Gastroesophageal sphincter (tissue), 4 donors: ENCODE measurements at regions not wholly inside any gene's neighbourhood (a gene's known extent, or its start where the extent isn't known, plus 50 kb on each side); places are given as distances from the start of the nearest gene placed in this dataset.

ENCODE experiments used
- ATAC-seq: fragments of 150-250 bp; one replicate; pipeline ENCODE4 v1.9.1; 2016; ENCODE audit warnings: mild to moderate bottlenecking, moderate library complexity
- H3K27ac ChIP-seq, 4 donors: fragments of 200-600 bp; sonication (generic) in 3 of 4; 1 replicate in 3 of 4; 2 replicates in 1 of 4; pipeline ENCODE4 v1.5.1; 2016 to 2019
- H3K27me3 ChIP-seq: fragments of 200-600 bp; sonication (generic); one replicate; pipeline ENCODE4 v1.5.1; 2019
- H3K36me3 ChIP-seq, 2 donors: fragments of 200-600 bp; sonication (generic); one replicate each; pipeline ENCODE4 v1.5.1; 2019; ENCODE audit warnings: control low read depth in 1 of 2
- H3K4me1 ChIP-seq, 3 donors: fragments of 200-600 bp; sonication (generic); 1 replicate in 2 of 3; 2 replicates in 1 of 3; pipeline ENCODE4 v1.5.1; 2016 to 2019; ENCODE audit warnings: control low read depth in 2 of 3
- H3K4me3 ChIP-seq, 2 donors: fragments of 200-600 bp; sonication (generic); one replicate each; pipeline ENCODE4 v1.5.1; 2019; ENCODE audit warnings: mild to moderate bottlenecking in 1 of 2, moderate library complexity in 1 of 2
- H3K9me3 ChIP-seq, 3 donors: fragments of 200-600 bp; sonication (generic); one replicate each; pipeline ENCODE4 v1.5.1; 2017 to 2019; ENCODE audit warnings: control low read depth in 2 of 3
- EP300 ChIP-seq: sonication (generic); formaldehyde crosslinking; IDR thresholded peaks from one replicate; pipeline ENCODE4 v1.6.1; 2017; ENCODE audit warnings: antibody characterized with exemption, mild to moderate bottlenecking
- POLR2A ChIP-seq, 2 donors: fragments of 450-650 bp; IDR thresholded peaks; one replicate each; pipeline ENCODE4 v1.6.1; 2017; ENCODE audit warnings: antibody characterized with exemption in 2 of 2, mild to moderate bottlenecking in 2 of 2, moderate library complexity in 1 of 2
- POLR2AphosphoS5 ChIP-seq: sonication (generic); formaldehyde crosslinking; IDR thresholded peaks from one replicate; pipeline ENCODE4 v1.6.1; 2017; ENCODE audit warnings: antibody characterized with exemption
- WGBS, 2 donors: methylation state at CpG; one replicate each; pipeline ENCODE4 v1.1.5; 2018; ENCODE audit warnings: low coverage in 1 of 2; 5-methylcytosine and 5-hydroxymethylcytosine counted together
- TF ChIP-seq, protein P1 (sequence below), 4 experiments: fragments of 200-600 bp in 2 of 4; fragments of 450-650 bp in 2 of 4; sonication (generic) in 1 of 4; IDR thresholded peaks; one replicate each; pipeline ENCODE4 v1.5.1; 2017 to 2019; ENCODE audit warnings: antibody characterized with exemption in 4 of 4, mild to moderate bottlenecking in 2 of 4, moderate library complexity in 2 of 4

DNA sequence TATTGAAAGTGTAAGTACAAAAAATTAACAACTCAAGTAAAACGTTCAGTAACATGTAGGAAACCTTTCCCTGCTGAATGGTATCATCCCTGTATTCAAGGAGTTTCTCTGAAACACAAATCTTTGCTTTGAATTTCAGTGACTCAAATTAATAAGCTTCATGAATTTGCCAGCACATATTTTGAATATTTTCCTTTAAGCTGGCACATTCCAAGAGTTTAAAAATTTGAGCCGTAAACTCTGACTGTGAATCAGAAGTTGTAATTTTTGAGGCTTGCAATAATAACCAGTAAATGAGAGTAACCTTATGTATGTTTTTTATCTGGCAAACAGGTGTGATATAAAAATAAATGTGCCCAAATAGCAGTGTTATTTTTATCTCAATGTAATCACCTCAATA is 1722.6 kb upstream of the PRR20A start:
- TF ChIP-seq POLR2AphosphoS5: no peak
- TF ChIP-seq, protein P1, sequence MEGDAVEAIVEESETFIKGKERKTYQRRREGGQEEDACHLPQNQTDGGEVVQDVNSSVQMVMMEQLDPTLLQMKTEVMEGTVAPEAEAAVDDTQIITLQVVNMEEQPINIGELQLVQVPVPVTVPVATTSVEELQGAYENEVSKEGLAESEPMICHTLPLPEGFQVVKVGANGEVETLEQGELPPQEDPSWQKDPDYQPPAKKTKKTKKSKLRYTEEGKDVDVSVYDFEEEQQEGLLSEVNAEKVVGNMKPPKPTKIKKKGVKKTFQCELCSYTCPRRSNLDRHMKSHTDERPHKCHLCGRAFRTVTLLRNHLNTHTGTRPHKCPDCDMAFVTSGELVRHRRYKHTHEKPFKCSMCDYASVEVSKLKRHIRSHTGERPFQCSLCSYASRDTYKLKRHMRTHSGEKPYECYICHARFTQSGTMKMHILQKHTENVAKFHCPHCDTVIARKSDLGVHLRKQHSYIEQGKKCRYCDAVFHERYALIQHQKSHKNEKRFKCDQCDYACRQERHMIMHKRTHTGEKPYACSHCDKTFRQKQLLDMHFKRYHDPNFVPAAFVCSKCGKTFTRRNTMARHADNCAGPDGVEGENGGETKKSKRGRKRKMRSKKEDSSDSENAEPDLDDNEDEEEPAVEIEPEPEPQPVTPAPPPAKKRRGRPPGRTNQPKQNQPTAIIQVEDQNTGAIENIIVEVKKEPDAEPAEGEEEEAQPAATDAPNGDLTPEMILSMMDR (IDR thresholded peaks at IDR 0.05): no peak
- TF ChIP-seq EP300: no peak
- TF ChIP-seq POLR2A (IDR thresholded peaks at IDR 0.05): no peak
- no peak overlapping the region for H3K27ac ChIP-seq

DNA sequence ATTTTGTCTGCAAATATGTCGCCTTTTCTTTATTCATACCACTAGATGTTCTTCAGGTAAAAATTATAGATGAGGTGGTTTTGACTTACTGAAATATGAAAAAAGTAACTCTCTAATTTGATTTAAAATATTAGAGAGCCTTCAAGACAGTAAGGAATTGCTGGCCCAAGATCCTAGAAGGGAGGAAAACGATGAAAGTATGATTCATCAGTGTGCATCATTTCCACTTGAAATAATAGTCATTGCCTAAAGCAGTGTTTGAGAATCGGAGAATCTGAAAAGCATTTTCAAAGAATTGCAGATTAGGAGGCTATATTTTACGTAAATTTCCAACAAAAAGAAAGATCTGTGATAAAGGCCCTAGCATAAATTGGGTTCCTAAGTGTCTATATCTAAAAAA is 1707.9 kb upstream of the PRR20A start:
- ATAC-seq: no peak
- Histone ChIP-seq H3K27me3 (no peaks in the 10 kb centered on the region), H3K27ac (no peak overlapping the region), H3K4me1 (no peaks in the 10 kb centered on the region), H3K36me3 (no peaks in the 10 kb centered on the region), H3K4me3 (no peak overlapping the region), H3K9me3 (no peaks in the 10 kb centered on the region)
- TF ChIP-seq POLR2A (IDR thresholded peaks at IDR 0.05) (no peak), EP300 (no peak), POLR2AphosphoS5 (no peak)
- TF ChIP-seq, protein P1 (IDR thresholded peaks at IDR 0.05): no peak
- WGBS, 2 donors: 61 to 76% methylated on average over 4 of the region's 4 CpGs

More for the DNA sequence above, 1722.6 kb upstream of the PRR20A start:
- Histone ChIP-seq H3K27me3 (no peaks in the 10 kb centered on the region), H3K4me1 (no peaks in the 10 kb centered on the region), H3K4me3 (no peak overlapping the region), H3K9me3 (no peaks in the 10 kb centered on the region), H3K36me3 (no peaks in the 10 kb centered on the region)
- ATAC-seq: no peak
- WGBS, 2 donors: 32 to 48% methylated on average over 2 of the region's 2 CpGs

DNA sequence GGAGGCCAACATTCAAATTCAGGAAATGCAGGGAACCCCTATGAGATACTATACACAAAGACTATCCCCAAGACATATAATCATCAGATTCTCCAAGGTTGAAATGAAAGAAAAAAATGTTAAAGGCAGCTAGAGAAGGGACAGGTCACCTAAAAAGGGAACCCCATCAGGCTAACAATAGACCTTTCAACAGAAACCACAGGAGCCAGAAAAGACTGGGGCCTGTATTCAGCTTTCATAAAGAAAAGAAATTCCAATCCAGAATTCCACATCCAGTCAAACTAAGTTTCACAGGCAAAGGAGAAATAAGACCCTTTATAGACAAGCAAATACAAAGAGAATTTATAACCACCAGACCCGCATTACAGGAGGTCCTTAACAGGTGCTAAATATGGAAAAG is 1703.6 kb upstream of the PRR20A start:
- H3K4me3 ChIP-seq: no peak overlapping the region
- no peaks in the 10 kb centered on the region for H3K27me3 ChIP-seq
- WGBS, 2 donors: 0% methylated on average over 1 of the region's 1 CpG; no CpG with 5 or more reads in 1 of the 2 donors
- no peaks in the 10 kb centered on the region for H3K4me1 ChIP-seq
- H3K9me3 ChIP-seq: no peaks in the 10 kb centered on the region
- H3K36me3 ChIP-seq: no peaks in the 10 kb centered on the region
- TF ChIP-seq, protein P1 (IDR thresholded peaks at IDR 0.05): no peak
- no peak for TF ChIP-seq POLR2AphosphoS5
- TF ChIP-seq EP300: no peak
- TF ChIP-seq POLR2A (IDR thresholded peaks at IDR 0.05): no peak
- no peak for ATAC-seq
- H3K27ac ChIP-seq: no peak overlapping the region

DNA sequence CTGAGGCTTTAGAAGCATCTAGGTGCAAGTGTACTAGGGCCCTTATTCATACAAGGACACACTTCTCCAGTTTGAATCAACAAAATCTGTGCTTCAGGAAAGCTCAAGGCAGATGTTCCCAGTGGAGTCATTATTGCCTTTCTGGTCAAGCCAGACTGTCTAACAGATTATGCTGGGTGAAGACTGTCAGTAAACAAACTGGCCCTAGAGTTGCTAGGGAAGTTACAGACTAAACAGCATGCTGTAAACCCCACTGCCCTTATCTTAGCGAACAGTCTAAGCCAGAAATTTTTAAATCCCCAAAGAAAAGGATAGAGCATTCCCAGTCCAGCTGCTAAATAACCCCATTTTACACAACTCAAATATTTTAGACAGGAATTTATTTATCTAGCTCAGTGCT is 1701.3 kb upstream of the PRR20A start:
- no peaks in the 10 kb centered on the region for H3K27me3 ChIP-seq
- 24 to 60% methylated on average over 1 of the region's 1 CpG for WGBS, 2 donors
- ATAC-seq: no peak

DNA sequence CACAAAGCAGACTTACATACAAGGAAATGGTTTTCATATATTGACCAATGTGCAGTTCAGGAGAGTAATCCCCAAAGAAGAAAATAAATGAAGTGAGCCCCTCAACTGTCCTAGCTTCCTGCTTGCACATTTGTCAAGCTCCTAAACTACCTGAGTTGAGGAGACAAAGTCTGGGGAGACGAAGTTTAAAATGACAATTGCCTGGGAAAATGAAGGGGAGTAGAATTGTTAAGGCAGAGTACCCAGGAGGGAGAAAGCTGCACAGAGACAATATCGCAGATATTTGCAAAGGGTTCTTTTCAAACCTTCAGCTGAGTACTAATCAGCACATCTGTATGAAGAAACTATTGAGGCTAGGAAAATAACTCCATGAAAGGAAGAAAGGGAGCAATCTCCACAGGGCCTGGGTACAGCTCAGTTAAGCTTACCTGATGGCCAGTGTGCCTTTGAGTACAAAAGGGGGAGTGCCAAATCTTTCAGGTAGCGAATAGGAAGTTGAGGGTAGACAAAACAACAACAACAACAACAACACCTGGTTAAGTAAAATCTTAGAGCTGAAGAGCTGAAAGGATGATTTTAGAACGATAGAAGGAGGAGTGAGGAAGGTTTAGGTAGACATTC is 1700.1 kb upstream of the PRR20A start:
- Histone ChIP-seq H3K27ac (no peak overlapping the region), H3K36me3 (no peaks in the 10 kb centered on the region), H3K4me1 (no peaks in the 10 kb centered on the region), H3K4me3 (no peak overlapping the region), H3K9me3 (no peaks in the 10 kb centered on the region), H3K27me3 (no peaks in the 10 kb centered on the region)
- TF ChIP-seq, protein P1 (IDR thresholded peaks at IDR 0.05): no peak
- TF ChIP-seq EP300 (no peak), POLR2AphosphoS5 (no peak), POLR2A (IDR thresholded peaks at IDR 0.05) (no peak)
- 67 to 89% methylated on average over 4 of the region's 4 CpGs for WGBS, 2 donors
- ATAC-seq: no peak

More for the DNA sequence above, 1701.3 kb upstream of the PRR20A start:
- Histone ChIP-seq H3K4me3 (no peak overlapping the region), H3K4me1 (no peaks in the 10 kb centered on the region), H3K9me3 (no peaks in the 10 kb centered on the region), H3K27ac (no peak overlapping the region), H3K36me3 (no peaks in the 10 kb centered on the region)
- TF ChIP-seq POLR2A (IDR thresholded peaks at IDR 0.05): no peak
- TF ChIP-seq, protein P1 (IDR thresholded peaks at IDR 0.05): no peak
- TF ChIP-seq POLR2AphosphoS5: no peak
- TF ChIP-seq EP300: no peak
